Activated CD8-positive, alpha-beta memory T cell treated with anti-CD3 and anti-CD28 coated beads for 36 hours (primary cell): ENCODE measurements at regions not wholly inside any gene's neighbourhood (a gene's known extent, or its start where the extent isn't known, plus 50 kb on each side); places are given as distances from the start of the nearest gene placed in this dataset.
"Not testable (repeated sequence)": the region's sequence is repeated elsewhere in the genome, so short reads cannot be mapped to it uniquely, and the experiment has no call there.

ENCODE experiments used
- CTCF ChIA-PET: fragments of 350-600 bp; sonication (Branson Sonifier 250); formaldehyde crosslinking; loops from one replicate; lab custom pipeline; 2021; ENCODE audit warnings: antibody characterized with exemption; lab: Charles Lee
- POLR2A ChIA-PET: fragments of 350-600 bp; sonication (Branson Sonifier 250); formaldehyde crosslinking; loops from one replicate; lab custom pipeline; 2021; ENCODE audit warnings: antibody characterized with exemption; lab: Charles Lee

GRCh38 chr10:47159361-47160260 lies 140.4 kb upstream of the GDF10 start:
- POLR2A ChIA-PET: no interaction called here
- CTCF ChIA-PET: no interaction called here

- POLR2A ChIA-PET: no interaction called here
- CTCF ChIA-PET: no interaction called here
Observed at GRCh38 chr10:47160261-47160908, 139.6 kb upstream of the GDF10 start.

GRCh38 chr10:47160967-47161366 lies 139.0 kb upstream of the GDF10 start:
- CTCF ChIA-PET: no interaction called here

GRCh38 chr10:47161465-47161864 lies 138.5 kb upstream of the GDF10 start:
- ChIA-PET POLR2A (no interaction called here), CTCF (no interaction called here)

More at GRCh38 chr10:47160967-47161366, 139.0 kb upstream of the GDF10 start:
- POLR2A ChIA-PET: no interaction called here

GRCh38 chr10:47164126-47164799 lies 135.7 kb upstream of the GDF10 start:
- POLR2A ChIA-PET: no interaction called here
- CTCF ChIA-PET: no interaction called here

GRCh38 chr10:47164800-47165128 lies 135.2 kb upstream of the GDF10 start:
- ChIA-PET POLR2A (no interaction called here), CTCF (no interaction called here)

- ChIA-PET POLR2A (no interaction called here), CTCF (interaction anchor here (0.9 kb wide), 1 partner anchor 118 kb away, joined by 5 read pairs; no protein-coding TSS in a partner anchor)
Observed at GRCh38 chr10:47165168-47165710, 134.8 kb upstream of the GDF10 start.

- ChIA-PET CTCF (interaction anchor here (0.9 kb wide), 1 partner anchor 118 kb away, joined by 5 read pairs; no protein-coding TSS in a partner anchor), POLR2A (no interaction called here)
Observed at GRCh38 chr10:47165711-47166404, 134.1 kb upstream of the GDF10 start.

GRCh38 chr10:47166405-47166777 lies 133.6 kb upstream of the GDF10 start:
- POLR2A ChIA-PET: no interaction called here

GRCh38 chr10:47166808-47167581 lies 133.0 kb upstream of the GDF10 start:
- POLR2A ChIA-PET: not testable (repeated sequence)

More at GRCh38 chr10:47166405-47166777, 133.6 kb upstream of the GDF10 start:
- CTCF ChIA-PET: interaction anchor here (1.1 kb wide), 1 partner anchor 119 kb away, joined by 3 read pairs; no protein-coding TSS in a partner anchor

GRCh38 chr10:47167591-47167990 lies 132.4 kb upstream of the GDF10 start:
- CTCF ChIA-PET: interaction anchor here (1.1 kb wide), 1 partner anchor 120 kb away, joined by 3 read pairs; no protein-coding TSS in a partner anchor

More at GRCh38 chr10:47166808-47167581, 133.0 kb upstream of the GDF10 start:
- CTCF ChIA-PET: interaction anchor here (1.1 kb wide), 1 partner anchor 119 kb away, joined by 3 read pairs; no protein-coding TSS in a partner anchor

GRCh38 chr10:47169581-47169980 lies 130.4 kb upstream of the GDF10 start:
- ChIA-PET CTCF (no interaction called here), POLR2A (no interaction called here)

More at GRCh38 chr10:47167591-47167990, 132.4 kb upstream of the GDF10 start:
- POLR2A ChIA-PET: no interaction called here

GRCh38 chr10:47173929-47174442 lies 126.0 kb upstream of the GDF10 start:
- CTCF ChIA-PET: no interaction called here
- POLR2A ChIA-PET: no interaction called here

- CTCF ChIA-PET: no interaction called here
Observed at GRCh38 chr10:47175181-47176123, 124.5 kb upstream of the GDF10 start.

GRCh38 chr10:47176206-47176902 lies 123.6 kb upstream of the GDF10 start:
- ChIA-PET CTCF (no interaction called here), POLR2A (no interaction called here)

More at GRCh38 chr10:47175181-47176123, 124.5 kb upstream of the GDF10 start:
- POLR2A ChIA-PET: interaction anchor here (0.5 kb wide), 1 partner anchor 82 kb away, joined by 3 read pairs; no protein-coding TSS in a partner anchor
